ENCODE measurements at regions not wholly inside any gene's neighbourhood (a gene's known extent, or its start where the extent isn't known, plus 50 kb on each side); places are given as distances from the start of the nearest gene placed in this dataset.

DNA sequence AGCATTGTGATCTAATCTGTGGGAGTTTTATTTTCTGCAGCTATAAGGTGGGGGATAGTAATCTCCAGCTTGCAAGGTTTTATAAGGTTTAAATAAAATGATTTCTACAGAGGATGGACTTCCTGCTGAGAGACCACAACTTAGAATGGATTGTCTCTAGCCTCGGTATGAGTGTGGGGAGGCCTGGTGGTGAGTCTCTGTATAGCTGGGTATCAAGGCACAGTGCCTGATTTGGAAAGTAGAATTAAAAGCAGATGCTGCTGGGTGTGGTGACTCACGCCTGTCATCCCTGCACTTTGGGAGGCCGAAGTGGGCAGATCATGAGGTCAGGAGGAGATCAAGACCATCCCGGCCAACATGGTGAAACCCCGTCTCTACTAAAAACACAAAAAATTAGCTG lies 162.0 kb upstream of the GATB start:
- H3K9me3 ChIP-seq (ENCODE audit: control insufficient read depth in 1 of 2, low read length in 2 of 2) = no peaks in the 10 kb centered on the region
- CTCF ChIA-PET (ENCODE audit: partially characterized antibody) = no interaction called here
- POLR2A ChIA-PET (ENCODE audit: partially characterized antibody) = no interaction called here
- DNase-seq = no peak
- no peaks in the 10 kb centered on the region for H3K4me1 ChIP-seq (ENCODE audit: insufficient read depth, low read length)
- no peaks in the 10 kb centered on the region for H3K36me3 ChIP-seq (ENCODE audit: insufficient read depth, low read length)
- Mint-ChIP-seq H3K36me3 (no peaks in the 10 kb centered on the region), H3K27ac (no peak overlapping the region), H3K4me3 (no peak overlapping the region), H3K27me3 (no peaks in the 10 kb centered on the region), H3K4me1 (peaks cover 0 to 8% (median 0%) of the 10 kb centered on the region in 4 donors), H3K9me3 (peaks cover 0 to 2% (median 0%) of the 10 kb centered on the region in 8 donors)
- H3K27ac ChIP-seq (ENCODE audit: low read depth, low read length) = no peak overlapping the region
- intact Hi-C loops (cut with micrococcal nuclease) = no loop called here
- no peaks in the 10 kb centered on the region for H3K27me3 ChIP-seq (ENCODE audit: insufficient read depth, low read length)
- no peak overlapping the region for H3K4me3 ChIP-seq (ENCODE audit: low read length in 2 of 2)

DNA sequence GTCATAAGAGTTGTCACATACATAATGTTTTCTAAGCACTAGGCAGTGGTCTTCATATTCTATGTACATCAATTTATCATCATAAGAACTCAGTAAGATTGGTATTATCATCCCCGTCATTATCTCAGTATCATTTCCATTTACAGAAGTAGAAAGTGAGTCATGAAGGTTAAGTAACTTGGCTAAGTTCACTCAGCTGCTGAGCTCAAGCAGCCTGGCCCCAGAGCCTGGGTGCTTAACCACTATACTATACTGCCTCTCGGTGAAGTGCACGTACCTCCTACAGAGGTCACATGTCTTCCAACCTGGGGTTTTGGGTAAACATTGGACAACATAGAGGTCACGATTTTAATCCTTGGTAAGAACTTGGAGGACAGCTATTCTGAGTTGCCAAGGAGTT lies 161.5 kb upstream of the GATB start:
- H3K4me1 Mint-ChIP-seq = peaks cover 0 to 8% (median 0%) of the 10 kb centered on the region in 4 donors
- POLR2A ChIA-PET (ENCODE audit: partially characterized antibody) = no interaction called here
- Histone ChIP-seq H3K4me1 (ENCODE audit: insufficient read depth, low read length) (no peaks in the 10 kb centered on the region), H3K27ac (ENCODE audit: low read depth, low read length) (no peak overlapping the region), H3K9me3 (ENCODE audit: control insufficient read depth in 1 of 2, low read length in 2 of 2) (no peaks in the 10 kb centered on the region), H3K4me3 (ENCODE audit: low read length in 2 of 2) (no peak overlapping the region), H3K27me3 (ENCODE audit: insufficient read depth, low read length) (no peaks in the 10 kb centered on the region), H3K36me3 (ENCODE audit: insufficient read depth, low read length) (no peaks in the 10 kb centered on the region)
- no peaks in the 10 kb centered on the region for H3K36me3 Mint-ChIP-seq
- H3K4me3 Mint-ChIP-seq = no peak overlapping the region
- H3K27ac Mint-ChIP-seq = no peak overlapping the region
- H3K27me3 Mint-ChIP-seq = no peaks in the 10 kb centered on the region
- intact Hi-C loops (cut with micrococcal nuclease) = no loop called here
- peaks cover 0 to 2% (median 0%) of the 10 kb centered on the region in 8 donors for H3K9me3 Mint-ChIP-seq
- CTCF ChIA-PET (ENCODE audit: partially characterized antibody) = interaction anchor here (1.3 kb wide), 1 partner anchor 143 kb away, joined by 3 read pairs; no protein-coding TSS in a partner anchor
- DNase-seq = no peak

DNA sequence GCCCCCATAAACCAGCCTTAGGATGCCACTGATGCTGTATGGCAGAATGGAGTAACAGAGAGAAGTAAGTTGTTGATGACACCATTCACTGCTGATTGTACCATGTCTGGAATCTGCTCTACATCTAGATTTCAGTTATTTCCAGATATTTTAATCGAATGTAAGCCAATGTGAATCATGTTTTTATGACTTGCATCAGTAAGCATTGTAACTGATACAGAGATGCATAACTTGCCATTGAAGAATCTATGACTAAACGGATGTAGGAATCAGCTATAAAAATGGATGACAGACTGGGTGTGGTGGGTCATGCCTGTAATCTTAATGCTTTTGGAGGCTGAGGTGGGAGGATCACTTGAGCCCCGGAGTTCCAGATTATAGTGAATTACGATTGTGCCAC lies 161.0 kb upstream of the GATB start:
- Histone ChIP-seq H3K27me3 (ENCODE audit: insufficient read depth, low read length) (no peaks in the 10 kb centered on the region), H3K4me1 (ENCODE audit: insufficient read depth, low read length) (no peaks in the 10 kb centered on the region), H3K36me3 (ENCODE audit: insufficient read depth, low read length) (no peaks in the 10 kb centered on the region), H3K4me3 (ENCODE audit: low read length in 2 of 2) (no peak overlapping the region), H3K27ac (ENCODE audit: low read depth, low read length) (no peak overlapping the region), H3K9me3 (ENCODE audit: control insufficient read depth in 1 of 2, low read length in 2 of 2) (no peaks in the 10 kb centered on the region)
- H3K36me3 Mint-ChIP-seq = no peaks in the 10 kb centered on the region
- no peaks in the 10 kb centered on the region for H3K27me3 Mint-ChIP-seq
- CTCF ChIA-PET (ENCODE audit: partially characterized antibody) = interaction anchor here (1.3 kb wide), 1 partner anchor 143 kb away, joined by 3 read pairs; no protein-coding TSS in a partner anchor
- H3K4me3 Mint-ChIP-seq = no peak overlapping the region
- peaks cover 0 to 2% (median 0%) of the 10 kb centered on the region in 8 donors for H3K9me3 Mint-ChIP-seq
- H3K27ac Mint-ChIP-seq = no peak overlapping the region
- H3K4me1 Mint-ChIP-seq = peaks cover 0 to 8% (median 0%) of the 10 kb centered on the region in 4 donors
- intact Hi-C loops (cut with micrococcal nuclease) = no loop called here
- DNase-seq = no peak
- POLR2A ChIA-PET (ENCODE audit: partially characterized antibody) = no interaction called here

DNA sequence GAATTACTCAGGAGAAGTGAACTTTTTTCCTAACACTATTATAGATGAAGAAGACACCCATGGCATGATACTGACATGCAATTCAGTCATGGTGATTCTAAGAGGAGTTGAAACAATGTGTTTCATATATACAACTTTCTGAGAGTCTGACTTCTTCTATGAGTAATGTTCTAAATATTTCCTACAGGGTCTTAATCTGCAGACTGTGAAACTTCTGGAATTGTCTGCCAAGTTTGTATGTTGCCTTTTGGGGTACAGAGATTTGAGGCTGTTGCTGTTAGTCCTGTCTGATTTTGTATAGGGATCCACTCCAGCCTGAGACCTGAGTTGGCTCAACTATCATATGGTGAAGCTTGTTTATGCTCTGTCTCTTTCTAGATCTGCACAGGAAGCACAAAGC lies 160.6 kb upstream of the GATB start:
- no peaks in the 10 kb centered on the region for H3K4me1 ChIP-seq (ENCODE audit: insufficient read depth, low read length)
- POLR2A ChIA-PET (ENCODE audit: partially characterized antibody) = no interaction called here
- H3K36me3 ChIP-seq (ENCODE audit: insufficient read depth, low read length) = no peaks in the 10 kb centered on the region
- Mint-ChIP-seq H3K27ac (no peak overlapping the region), H3K27me3 (no peaks in the 10 kb centered on the region), H3K4me3 (no peak overlapping the region), H3K36me3 (no peaks in the 10 kb centered on the region), H3K4me1 (peaks cover 0 to 8% (median 0%) of the 10 kb centered on the region in 4 donors), H3K9me3 (peaks cover 0 to 4% (median 0%) of the 10 kb centered on the region in 8 donors)
- H3K27me3 ChIP-seq (ENCODE audit: insufficient read depth, low read length) = no peaks in the 10 kb centered on the region
- DNase-seq = no peak
- CTCF ChIA-PET (ENCODE audit: partially characterized antibody) = interaction anchor here (1.3 kb wide), 1 partner anchor 142 kb away, joined by 3 read pairs; no protein-coding TSS in a partner anchor
- intact Hi-C loops (cut with micrococcal nuclease) = no loop called here
- no peaks in the 10 kb centered on the region for H3K9me3 ChIP-seq (ENCODE audit: control insufficient read depth in 1 of 2, low read length in 2 of 2)
- H3K27ac ChIP-seq (ENCODE audit: low read depth, low read length) = no peak overlapping the region
- H3K4me3 ChIP-seq (ENCODE audit: low read length in 2 of 2) = no peak overlapping the region

DNA sequence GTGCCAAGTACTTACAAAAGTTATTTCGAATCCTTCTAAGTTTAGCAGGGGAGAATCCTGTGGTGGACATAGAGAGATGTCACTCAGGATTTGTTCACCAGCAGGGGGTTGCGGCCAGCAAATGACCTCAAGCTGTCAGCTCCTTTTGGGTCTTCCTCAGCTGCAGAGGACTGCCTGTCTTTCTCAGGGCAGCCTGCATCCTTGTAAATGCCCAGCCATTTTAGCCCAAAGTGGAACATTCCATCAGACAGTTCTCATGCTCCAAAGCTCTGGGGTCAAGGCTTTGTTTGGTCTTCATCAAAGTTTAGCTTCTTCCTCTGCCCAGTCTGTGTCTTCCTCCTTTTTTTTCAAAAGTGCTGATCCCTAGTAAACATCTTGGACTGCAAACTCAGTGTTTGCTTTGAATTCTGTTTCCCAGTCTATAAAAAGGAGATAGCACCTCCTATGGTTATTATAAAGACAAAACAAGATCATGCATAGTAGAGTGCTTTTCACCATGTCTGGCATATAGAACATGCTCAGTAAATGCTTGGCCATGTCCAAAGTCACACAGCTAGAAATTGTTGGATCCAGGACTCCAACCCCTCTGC lies 156.4 kb upstream of the GATB start:
- peaks cover 0 to 3% (median 0%) of the 10 kb centered on the region in 4 donors for H3K4me1 Mint-ChIP-seq
- CTCF ChIA-PET (ENCODE audit: partially characterized antibody) = interaction anchor here (0.8 to 1.2 kb wide), 2 partner anchors 20 to 27 kb away, joined by 3 read pairs; no protein-coding TSS in a partner anchor
- intact Hi-C loops (cut with micrococcal nuclease) = no loop called here

DNA sequence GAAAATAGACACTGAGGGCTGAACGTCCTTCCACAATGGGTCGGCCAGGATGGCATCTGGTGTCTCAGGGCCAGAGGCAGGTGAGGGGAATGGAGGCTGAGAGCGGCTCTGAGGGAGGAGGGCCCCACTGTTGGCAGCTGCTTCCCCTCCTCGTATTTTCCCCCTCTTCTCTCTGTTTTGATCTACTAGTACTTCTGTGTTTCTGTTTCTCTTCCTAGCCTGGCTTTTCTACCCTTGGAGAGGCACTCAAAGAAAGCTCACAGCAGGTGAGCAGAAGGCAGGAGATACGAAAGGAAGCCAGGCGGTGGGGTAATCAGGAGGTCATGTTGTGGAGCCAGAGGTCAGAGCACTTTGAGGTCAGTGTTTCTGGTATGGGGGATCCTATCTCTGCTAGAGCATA lies 151.8 kb upstream of the GATB start:
- peak overlapping the region in 1 of 7 donors; percentile 2 for H3K27ac Mint-ChIP-seq
- no peak for DNase-seq

More for the DNA sequence above, 156.4 kb upstream of the GATB start:
- Histone ChIP-seq H3K27me3 (ENCODE audit: insufficient read depth, low read length) (no peaks in the 10 kb centered on the region), H3K9me3 (ENCODE audit: control insufficient read depth in 1 of 2, low read length in 2 of 2) (no peaks in the 10 kb centered on the region), H3K36me3 (ENCODE audit: insufficient read depth, low read length) (no peaks in the 10 kb centered on the region), H3K27ac (ENCODE audit: low read depth, low read length) (no peak overlapping the region), H3K4me3 (ENCODE audit: low read length in 2 of 2) (no peak overlapping the region), H3K4me1 (ENCODE audit: insufficient read depth, low read length) (no peaks in the 10 kb centered on the region)
- DNase-seq = no peak
- Mint-ChIP-seq H3K36me3 (no peaks in the 10 kb centered on the region), H3K27ac (no peak overlapping the region), H3K27me3 (no peaks in the 10 kb centered on the region), H3K9me3 (peaks cover 0 to 13% (median 4%) of the 10 kb centered on the region in 8 donors), H3K4me3 (no peak overlapping the region)
- POLR2A ChIA-PET (ENCODE audit: partially characterized antibody) = no interaction called here

DNA sequence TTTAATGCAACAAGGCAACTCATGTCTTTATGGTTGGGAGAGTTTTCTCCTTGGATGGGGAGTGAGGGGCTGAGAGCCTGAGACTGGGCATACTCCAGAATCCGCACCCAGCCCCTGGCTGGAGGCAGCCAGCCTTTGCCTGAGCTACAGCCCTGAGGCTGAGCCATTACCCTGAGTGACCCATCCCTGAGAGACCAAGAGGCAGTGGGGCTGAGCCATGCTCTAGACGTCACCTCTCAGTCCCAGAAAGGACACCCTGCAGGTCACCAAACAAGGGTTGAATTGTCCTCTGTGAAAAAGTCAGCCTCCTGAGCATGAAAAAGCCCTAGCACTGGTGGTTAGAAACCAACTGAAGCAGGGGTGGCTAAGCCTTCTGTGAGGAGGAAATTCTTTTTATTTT lies 151.2 kb upstream of the GATB start:
- ChIA-PET POLR2A (ENCODE audit: partially characterized antibody) (no interaction called here), CTCF (ENCODE audit: partially characterized antibody) (no interaction called here)
- Histone ChIP-seq H3K4me1 (ENCODE audit: insufficient read depth, low read length) (no peaks in the 10 kb centered on the region), H3K36me3 (ENCODE audit: insufficient read depth, low read length) (no peaks in the 10 kb centered on the region), H3K27me3 (ENCODE audit: insufficient read depth, low read length) (no peaks in the 10 kb centered on the region), H3K9me3 (ENCODE audit: control insufficient read depth in 1 of 2, low read length in 2 of 2) (no peaks in the 10 kb centered on the region), H3K4me3 (ENCODE audit: low read length in 2 of 2) (no peak overlapping the region), H3K27ac (ENCODE audit: low read depth, low read length) (no peak overlapping the region)
- intact Hi-C loops (cut with micrococcal nuclease) = no loop called here
- H3K36me3 Mint-ChIP-seq = no peaks in the 10 kb centered on the region
- H3K4me1 Mint-ChIP-seq = peaks cover 0 to 3% (median under 1%) of the 10 kb centered on the region in 4 donors
- H3K27ac Mint-ChIP-seq = peak overlapping the region in 1 of 7 donors; percentile 12
- H3K4me3 Mint-ChIP-seq = no peak overlapping the region
- peaks cover 0 to 13% (median 4%) of the 10 kb centered on the region in 8 donors for H3K9me3 Mint-ChIP-seq
- H3K27me3 Mint-ChIP-seq = no peaks in the 10 kb centered on the region
- no peak for DNase-seq

More for the DNA sequence above, 151.8 kb upstream of the GATB start:
- Histone ChIP-seq H3K9me3 (ENCODE audit: control insufficient read depth in 1 of 2, low read length in 2 of 2) (no peaks in the 10 kb centered on the region), H3K27me3 (ENCODE audit: insufficient read depth, low read length) (no peaks in the 10 kb centered on the region), H3K36me3 (ENCODE audit: insufficient read depth, low read length) (no peaks in the 10 kb centered on the region), H3K4me1 (ENCODE audit: insufficient read depth, low read length) (no peaks in the 10 kb centered on the region), H3K27ac (ENCODE audit: low read depth, low read length) (no peak overlapping the region), H3K4me3 (ENCODE audit: low read length in 2 of 2) (no peak overlapping the region)
- intact Hi-C loops (cut with micrococcal nuclease) = no loop called here
- Mint-ChIP-seq H3K36me3 (no peaks in the 10 kb centered on the region), H3K4me3 (no peak overlapping the region), H3K27me3 (no peaks in the 10 kb centered on the region), H3K4me1 (peaks cover 0 to 3% (median 0%) of the 10 kb centered on the region in 4 donors), H3K9me3 (peaks cover 0 to 13% (median 4%) of the 10 kb centered on the region in 8 donors)
- ChIA-PET POLR2A (ENCODE audit: partially characterized antibody) (no interaction called here), CTCF (ENCODE audit: partially characterized antibody) (interaction anchor here (0.6 kb wide), 1 partner anchor 427 kb away, joined by 4 read pairs; no protein-coding TSS in a partner anchor)

Data from CD4-positive, alpha-beta memory T cell (primary cell).